Ishikawa (cell line): ENCODE measurements at regions not wholly inside any gene's neighbourhood (a gene's known extent, or its start where the extent isn't known, plus 50 kb on each side); places are given as distances from the start of the nearest gene placed in this dataset.

Experiments
- CEBPB ChIP-seq: IDR thresholded peaks from 2 replicates; pipeline ENCODE4 v1.6.1; 2012
- CREB1 ChIP-seq: IDR thresholded peaks from 2 replicates; pipeline ENCODE4 v1.6.1; 2012; ENCODE audit warnings: low read depth
- EGR1 ChIP-seq: IDR thresholded peaks from 2 replicates; pipeline ENCODE4 v1.6.1; 2012
- EP300 ChIP-seq: IDR thresholded peaks from 2 replicates; pipeline ENCODE4 v1.6.1; 2012; ENCODE audit warnings: borderline replicate concordance
- FOXM1 ChIP-seq: IDR thresholded peaks from 2 replicates; pipeline ENCODE4 v1.6.1; 2012; ENCODE audit warnings: low read depth, borderline replicate concordance
- MAX ChIP-seq: IDR thresholded peaks from 2 replicates; pipeline ENCODE4 v1.6.1; 2012
- NFIC ChIP-seq: IDR thresholded peaks from 2 replicates; pipeline ENCODE4 v1.6.1; 2012
- RAD21 ChIP-seq: IDR thresholded peaks from 2 replicates; pipeline ENCODE4 v1.6.1; 2012; ENCODE audit warnings: low read depth
- REST ChIP-seq: IDR thresholded peaks from 2 replicates; pipeline ENCODE4 v1.6.1; 2012; ENCODE audit warnings: low read depth, mild to moderate bottlenecking
- TAF1 ChIP-seq: IDR thresholded peaks from 2 replicates; pipeline ENCODE4 v1.6.1; 2012; ENCODE audit warnings: low read depth, mild to moderate bottlenecking
- TCF12 ChIP-seq: IDR thresholded peaks from 2 replicates; pipeline ENCODE4 v1.6.1; 2012; ENCODE audit warnings: low read depth
- TEAD4 ChIP-seq: IDR thresholded peaks from 2 replicates; pipeline ENCODE4 v1.6.1; 2012
- USF1 ChIP-seq: IDR thresholded peaks from 2 replicates; pipeline ENCODE4 v1.6.1; 2012
- YY1 ChIP-seq: IDR thresholded peaks from 2 replicates; pipeline ENCODE4 v1.6.1; 2012; ENCODE audit warnings: low read depth
- ZBTB7A ChIP-seq: IDR thresholded peaks from 2 replicates; pipeline ENCODE4 v1.6.1; 2012; ENCODE audit warnings: low read depth

- no peak for TF ChIP-seq YY1
- no peak for TF ChIP-seq TAF1
- no peak for TF ChIP-seq CEBPB
- TF ChIP-seq TCF12: no peak
- no peak for TF ChIP-seq REST
- no peak for TF ChIP-seq ZBTB7A
- TF ChIP-seq RAD21: no peak
- TF ChIP-seq NFIC: no peak
- TF ChIP-seq EGR1: no peak
- TF ChIP-seq MAX: no peak
- no peak for TF ChIP-seq TEAD4
- no peak for TF ChIP-seq FOXM1
- no peak for TF ChIP-seq CREB1
- no peak for TF ChIP-seq USF1
- no peak for TF ChIP-seq EP300
Observed at GRCh38 chr15:25180606-25181292, 226.0 kb downstream of the SNRPN start.

GRCh38 chr15:25181293-25182097 lies 226.7 kb downstream of the SNRPN start:
- TF ChIP-seq MAX: no peak
- no peak for TF ChIP-seq CEBPB
- no peak for TF ChIP-seq RAD21
- no peak for TF ChIP-seq YY1
- TF ChIP-seq TAF1: no peak
- TF ChIP-seq CREB1: no peak
- no peak for TF ChIP-seq TCF12
- no peak for TF ChIP-seq NFIC
- TF ChIP-seq EGR1: no peak
- no peak for TF ChIP-seq FOXM1
- no peak for TF ChIP-seq REST
- TF ChIP-seq USF1: no peak
- no peak for TF ChIP-seq EP300
- no peak for TF ChIP-seq TEAD4
- TF ChIP-seq ZBTB7A: no peak

- TF ChIP-seq FOXM1: no peak
- TF ChIP-seq EP300: no peak
- TF ChIP-seq EGR1: no peak
- no peak for TF ChIP-seq CREB1
- no peak for TF ChIP-seq ZBTB7A
- TF ChIP-seq TAF1: no peak
- TF ChIP-seq RAD21: no peak
- no peak for TF ChIP-seq CEBPB
- TF ChIP-seq TEAD4: no peak
- no peak for TF ChIP-seq MAX
- no peak for TF ChIP-seq TCF12
Observed at GRCh38 chr15:25182098-25182478, 227.3 kb downstream of the SNRPN start.

- TF ChIP-seq EP300 (no peak), RAD21 (peak; percentile 11; the same call in 1 of the 2 replicates)
Observed at GRCh38 chr15:25182736-25183445, 228.1 kb downstream of the SNRPN start.

- TF ChIP-seq YY1: no peak
- no peak for TF ChIP-seq ZBTB7A
- TF ChIP-seq EGR1: no peak
- no peak for TF ChIP-seq MAX
- TF ChIP-seq RAD21: no peak
- TF ChIP-seq TAF1: no peak
- no peak for TF ChIP-seq NFIC
- no peak for TF ChIP-seq CREB1
- TF ChIP-seq TCF12: no peak
- TF ChIP-seq EP300: no peak
Observed at GRCh38 chr15:25183581-25184251, 228.9 kb downstream of the SNRPN start.
